ENCODE measurements at regions not wholly inside any gene's neighbourhood (a gene's known extent, or its start where the extent isn't known, plus 50 kb on each side); places are given as distances from the start of the nearest gene placed in this dataset.

DNA sequence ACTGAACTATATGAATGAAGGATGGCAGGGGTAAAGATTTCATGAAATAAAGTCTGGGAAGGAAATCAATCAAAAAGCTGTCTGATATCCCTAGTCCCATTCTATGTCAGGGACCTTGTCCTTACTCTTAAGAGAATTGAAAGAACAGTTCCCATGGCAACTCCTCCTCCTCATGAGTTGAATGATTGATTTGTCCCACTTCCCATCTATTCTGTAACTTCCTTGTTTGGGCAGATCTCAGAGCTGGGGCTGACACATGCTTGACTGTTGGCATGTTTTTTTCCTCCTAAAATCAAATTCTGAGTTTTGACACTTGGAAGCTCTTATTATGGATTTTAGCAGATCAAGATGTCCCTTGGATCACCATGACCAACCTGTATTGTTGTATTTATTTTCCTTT, 1138.6 kb upstream of the CDH8 start:
- no peak for TF ChIP-seq EZH2 (IDR thresholded peaks at IDR 0.05)
- no peak for TF ChIP-seq POLR2AphosphoS5 (IDR thresholded peaks at IDR 0.05; ENCODE audit: borderline replicate concordance, low read depth, low read length)
- TF ChIP-seq FOXP2 (optimal IDR thresholded peaks at IDR 0.05; ENCODE audit: control extremely low read depth, extremely low read length, insufficient read depth): no peak

Measured in SK-N-MC (cell line).